T-helper 1 cell treated with Interleukin-12 subunit alpha and Interleukin-12 subunit beta and Interleukin-4 antibody, amounts not matched to agents 30 ng/mL and 1 ng/mL, for 36 hours (primary cell): ENCODE measurements at regions not wholly inside any gene's neighbourhood (a gene's known extent, or its start where the extent isn't known, plus 50 kb on each side); places are given as distances from the start of the nearest gene placed in this dataset.

ENCODE experiments used
- intact Hi-C: fragments of 100-400 bp; cut with micrococcal nuclease; formaldehyde crosslinking; loops from one replicate; pipeline ENCODE4 v1.15.1; 2024

DNA sequence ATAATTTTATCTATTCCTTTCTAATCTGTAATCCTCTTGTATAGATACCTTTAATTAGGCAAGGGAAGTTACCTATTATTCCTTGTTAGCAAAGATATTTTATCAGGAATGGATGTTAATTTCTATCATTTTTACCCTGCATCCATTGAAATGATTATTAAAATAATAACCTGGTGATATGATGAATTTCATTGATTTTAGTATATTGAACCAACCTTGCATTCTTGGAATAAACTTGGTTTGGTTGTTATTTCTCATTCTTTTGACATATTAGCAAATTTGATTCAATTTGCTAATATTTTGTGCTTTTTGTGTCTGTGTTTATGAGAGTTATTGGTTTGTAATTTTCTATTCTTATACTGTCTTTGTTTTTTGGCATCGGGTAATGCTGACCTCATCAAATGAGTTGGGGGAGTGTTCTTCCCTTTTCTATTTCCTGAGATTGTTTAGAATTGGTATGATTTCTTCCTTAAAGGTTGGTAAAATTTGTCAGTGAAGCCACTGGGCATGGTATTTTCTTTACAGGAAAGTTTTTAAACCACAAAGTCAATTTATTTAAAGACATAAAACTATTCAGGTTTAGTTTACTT is 250.4 kb upstream of the PMFBP1 start:
- intact Hi-C loops, result no loop called here

DNA sequence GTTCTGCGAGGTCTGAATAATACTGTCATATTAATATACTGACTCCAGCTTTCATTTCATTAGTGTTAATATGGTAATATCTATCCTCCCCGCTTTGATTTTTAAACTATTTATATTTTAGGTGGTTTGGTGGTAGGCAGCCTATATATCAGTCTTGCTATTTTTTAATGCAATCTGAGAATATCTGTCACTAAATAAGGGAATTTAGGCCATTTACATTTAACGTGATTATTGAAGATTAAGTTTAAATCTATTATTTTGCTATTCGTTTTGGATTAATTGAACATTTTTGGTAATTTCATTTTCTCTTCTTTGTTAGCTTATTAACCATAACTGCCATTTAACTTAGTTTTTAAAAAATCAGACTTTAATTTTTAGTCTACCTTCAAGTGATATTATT is 247.7 kb upstream of the PMFBP1 start:
- intact Hi-C loops, result no loop called here

DNA sequence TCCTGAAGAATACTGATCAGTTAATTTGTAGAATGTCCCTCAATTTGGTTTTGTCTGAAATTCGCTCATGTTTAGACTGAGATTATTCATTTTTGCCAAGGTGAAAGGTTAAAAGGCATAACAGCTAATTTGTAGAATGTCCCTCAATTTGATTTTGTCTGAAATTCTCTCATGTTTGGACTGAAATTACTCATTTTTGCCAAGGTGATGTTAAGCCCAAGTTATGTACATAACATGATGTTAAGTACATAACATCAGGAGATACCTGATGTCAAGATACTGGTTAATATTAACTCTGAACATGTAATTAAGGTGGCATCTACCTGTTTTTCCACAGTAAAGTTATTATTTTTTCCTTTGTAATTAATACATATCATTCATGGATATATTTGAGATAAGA is 243.4 kb upstream of the PMFBP1 start:
- intact Hi-C loops, result no loop called here

DNA sequence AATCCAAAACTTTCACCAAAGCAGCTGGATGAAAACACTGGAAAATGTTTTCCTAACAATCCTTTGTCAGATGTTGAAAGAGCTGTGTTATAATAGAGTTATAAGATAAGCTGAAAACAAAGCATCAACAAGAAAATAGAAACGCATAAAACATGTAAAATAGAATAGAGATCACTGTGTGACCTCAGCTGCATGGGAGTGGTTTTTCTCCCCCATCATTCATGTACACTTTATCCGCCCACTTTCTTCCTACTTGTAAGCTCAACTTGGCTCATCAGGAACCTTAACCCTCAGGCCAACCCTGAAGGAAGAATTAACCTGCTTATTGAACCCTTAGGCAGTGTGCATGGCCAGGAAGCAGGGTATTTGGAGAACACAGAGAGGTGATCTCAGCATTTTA is 238.5 kb upstream of the PMFBP1 start:
- intact Hi-C loops, result no loop called here

DNA sequence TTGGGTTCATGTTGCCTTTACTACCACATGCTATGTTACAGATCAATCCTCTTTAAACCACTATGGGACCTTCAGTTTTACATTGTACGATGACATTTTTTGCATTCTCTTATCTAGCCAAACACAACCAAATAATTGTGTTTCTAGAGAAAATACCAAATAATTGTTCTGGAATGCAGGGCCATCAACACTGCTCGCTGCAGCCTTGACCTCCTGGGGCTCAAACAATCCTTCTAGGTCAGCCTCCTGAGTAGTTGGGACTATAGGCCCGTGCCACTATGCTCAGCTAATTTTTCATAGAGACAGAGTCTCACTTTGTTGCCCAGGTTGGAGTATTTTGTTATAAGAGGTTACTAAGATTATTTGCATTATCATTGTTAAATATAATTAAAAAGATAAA is 237.5 kb upstream of the PMFBP1 start:
- intact Hi-C loops, result loop anchor here (10.0 kb wide), 1 partner anchor 445 kb away; no protein-coding TSS in a partner anchor

DNA sequence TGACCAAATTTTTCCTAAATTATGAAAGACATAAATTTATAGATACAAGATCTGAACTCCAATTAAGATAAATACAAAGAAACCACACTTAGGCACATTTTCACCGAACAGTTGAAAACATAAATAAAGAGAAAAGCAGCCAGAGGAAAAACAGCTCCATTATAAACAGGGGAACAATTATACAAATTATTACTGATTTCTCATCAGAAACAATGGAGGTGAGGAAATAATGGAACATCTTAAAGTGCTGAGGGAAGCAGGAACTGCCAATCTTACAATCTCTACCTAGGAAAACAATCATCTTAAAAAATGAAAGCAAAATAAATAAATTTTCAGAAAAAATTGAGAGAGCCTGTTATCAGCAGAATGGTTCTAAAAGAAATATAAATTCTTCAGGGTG is 234.4 kb upstream of the PMFBP1 start:
- intact Hi-C loops, result loop anchor here (10.0 kb wide), 1 partner anchor 448 kb away; no protein-coding TSS in a partner anchor

DNA sequence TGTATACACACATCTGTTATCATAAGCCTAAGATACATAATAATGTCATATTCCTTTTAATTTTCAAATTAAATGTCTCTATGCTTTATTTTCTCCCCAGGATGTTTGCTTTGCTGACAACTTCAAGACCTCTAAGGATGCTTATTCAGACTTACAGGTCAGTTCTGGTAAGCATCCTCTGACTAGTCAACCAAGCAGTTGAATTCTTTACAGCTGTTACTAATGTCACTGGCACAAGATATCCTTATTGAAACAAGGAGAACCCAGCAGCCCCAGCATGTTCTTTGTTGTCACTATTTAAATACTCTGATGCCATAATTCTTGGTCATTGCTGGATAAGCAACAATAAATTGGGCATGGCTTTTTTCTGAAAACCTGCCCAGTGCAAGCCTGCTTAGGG is 232.3 kb upstream of the PMFBP1 start:
- intact Hi-C loops, result loop anchor here (5.0 to 10.0 kb wide), 2 partner anchors 451 to 793 kb away; no protein-coding TSS in a partner anchor

DNA sequence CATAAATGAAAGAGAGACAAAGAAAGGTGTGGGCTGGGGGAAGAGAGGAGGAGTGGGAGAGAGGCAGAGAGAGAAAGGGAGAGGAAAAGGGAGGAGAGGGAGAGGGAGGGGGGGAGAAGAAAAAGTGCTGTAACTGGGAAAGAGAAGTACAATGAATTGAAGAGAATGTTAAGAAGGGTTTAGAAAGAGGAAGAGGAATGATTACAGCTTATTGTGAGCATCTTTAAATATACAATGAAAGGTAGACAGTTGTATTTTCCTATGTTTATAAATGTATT is 229.1 kb upstream of the PMFBP1 start:
- intact Hi-C loops, result loop anchor here (2.0 to 10.0 kb wide), 3 partner anchors 454 to 1556 kb away; no protein-coding TSS in a partner anchor

DNA sequence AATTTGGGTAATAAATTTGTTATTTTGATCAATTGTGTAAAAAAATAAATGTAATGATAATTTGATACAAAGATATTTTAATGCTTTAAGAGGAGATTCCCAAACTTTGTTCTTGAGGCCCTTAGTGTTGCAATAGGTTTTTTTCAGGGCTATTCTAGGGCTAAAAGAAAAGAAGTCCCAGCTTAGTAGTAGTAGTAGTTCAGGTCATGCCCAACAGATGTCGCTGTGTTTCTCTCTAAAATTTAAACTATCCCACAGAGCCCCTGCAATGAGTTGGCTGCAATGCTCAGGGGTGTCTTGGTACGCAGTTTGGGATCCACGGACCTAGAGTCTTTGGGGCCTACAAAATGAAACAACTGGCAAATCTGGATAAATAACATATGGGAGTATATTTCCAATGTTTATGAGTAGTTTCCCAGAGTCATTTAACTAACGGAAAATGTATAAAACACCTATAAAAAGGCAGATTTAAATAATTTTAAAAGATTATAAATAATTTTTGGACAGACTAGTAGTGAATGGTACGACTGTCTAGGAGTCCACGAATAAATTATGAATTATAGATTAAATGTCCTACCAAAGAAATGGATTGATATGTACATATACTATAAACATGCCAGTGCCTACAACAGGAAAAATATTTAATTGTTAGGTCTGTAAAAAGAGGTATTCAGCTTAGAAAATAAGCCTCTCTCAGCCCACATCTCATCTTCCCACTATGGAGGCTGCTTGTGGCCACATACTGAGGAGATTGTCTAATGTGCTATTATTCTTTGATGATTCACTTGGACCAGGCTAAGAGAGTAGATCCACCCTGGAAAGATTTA is 228.5 kb upstream of the PMFBP1 start:
- intact Hi-C loops, result loop anchor here (1.0 to 10.0 kb wide), 4 partner anchors 67 to 1556 kb away; no protein-coding TSS in a partner anchor

DNA sequence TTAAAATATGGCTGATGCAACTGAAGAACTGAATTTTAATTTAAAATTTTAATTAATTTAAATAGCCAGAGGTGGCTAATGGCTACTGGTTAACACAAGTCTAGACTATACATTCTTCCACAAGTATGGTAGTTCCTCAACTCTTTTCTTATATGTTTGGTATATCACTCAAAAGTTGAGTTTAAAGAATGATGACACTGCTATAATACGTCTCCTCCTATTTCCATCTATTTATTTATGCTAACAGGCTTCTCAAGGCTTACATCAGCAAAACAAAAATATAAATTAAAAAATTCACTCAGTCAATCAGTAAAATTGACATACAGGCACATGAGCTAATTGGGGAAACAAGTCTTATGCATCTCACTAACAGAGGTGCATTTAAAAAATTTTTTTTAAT is 227.9 kb upstream of the PMFBP1 start:
- intact Hi-C loops, result loop anchor here (1.0 to 10.0 kb wide), 4 partner anchors 67 to 1557 kb away; no protein-coding TSS in a partner anchor

DNA sequence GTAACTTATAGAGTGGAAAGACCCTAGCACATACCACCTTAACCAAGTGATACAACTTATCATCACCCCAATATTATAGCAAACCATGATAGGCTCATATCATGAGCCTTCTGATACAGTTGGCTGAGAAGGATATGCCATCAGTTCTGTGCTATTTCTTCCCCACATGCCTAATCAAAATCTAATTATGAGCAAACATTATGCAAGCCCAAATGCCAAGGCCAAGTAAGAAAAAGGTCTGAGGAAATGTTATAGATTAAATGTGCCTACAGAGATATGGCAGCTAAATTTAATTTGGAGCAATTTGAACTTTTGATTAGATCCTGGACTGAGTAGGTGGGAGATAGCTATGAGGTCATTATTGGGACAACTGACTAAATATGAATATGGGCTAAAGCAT is 225.9 kb upstream of the PMFBP1 start:
- intact Hi-C loops, result no loop called here

DNA sequence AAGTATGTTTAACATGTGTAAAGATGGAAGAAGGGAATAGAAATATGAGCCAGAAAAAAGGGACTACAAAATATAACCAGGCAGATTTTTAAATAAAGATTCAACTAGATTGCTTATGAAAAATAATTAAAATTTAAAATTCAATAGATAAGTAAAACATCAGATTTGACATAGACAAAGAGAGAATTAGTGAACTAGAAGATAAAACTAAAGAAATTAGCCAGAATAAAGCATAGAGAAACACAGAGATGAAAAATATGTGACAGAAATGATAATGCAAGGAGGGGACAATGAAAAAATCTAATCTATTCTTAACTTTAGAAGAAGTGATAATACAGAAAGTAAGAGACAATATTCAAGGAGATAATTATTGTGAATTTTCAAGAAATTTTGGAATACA is 222.6 kb upstream of the PMFBP1 start:
- intact Hi-C loops, result no loop called here

DNA sequence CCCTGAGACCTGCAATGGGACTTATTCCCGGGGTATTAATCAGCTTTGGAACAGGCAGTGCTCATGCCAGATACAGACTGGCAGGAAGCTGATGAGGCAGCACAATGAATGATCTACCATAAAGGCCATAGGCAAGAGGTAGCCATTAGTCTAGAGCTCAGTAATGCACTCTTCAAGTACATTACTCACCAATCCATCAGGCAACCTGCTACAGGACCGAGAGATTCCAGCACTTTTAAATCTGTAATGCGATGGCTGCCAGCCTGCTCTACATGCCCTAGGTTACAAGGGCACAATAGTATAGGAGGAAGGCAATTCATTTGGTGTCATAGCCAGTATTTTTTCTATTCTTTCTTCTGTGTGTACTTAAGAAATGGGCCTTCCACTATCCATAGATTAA is 217.8 kb upstream of the PMFBP1 start:
- intact Hi-C loops, result no loop called here

DNA sequence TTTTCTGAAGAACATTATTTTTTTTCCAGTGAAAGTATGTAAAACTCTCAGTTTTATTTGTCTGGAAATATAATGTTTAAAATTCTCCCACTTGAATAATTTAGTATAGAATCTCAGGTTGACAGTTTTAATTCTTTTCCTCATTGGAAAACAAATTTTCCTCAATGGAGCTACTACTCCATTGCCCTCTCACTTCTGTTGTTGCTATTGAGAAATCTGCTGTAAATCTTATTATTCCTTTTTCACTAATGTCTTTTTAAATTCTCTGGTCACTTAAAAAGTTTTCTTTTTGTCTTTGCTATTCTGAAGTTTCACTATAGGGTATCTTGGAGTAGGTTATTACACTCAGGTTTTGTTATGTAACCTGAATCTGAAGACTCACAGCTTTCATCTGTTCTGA is 216.1 kb upstream of the PMFBP1 start:
- intact Hi-C loops, result no loop called here

DNA sequence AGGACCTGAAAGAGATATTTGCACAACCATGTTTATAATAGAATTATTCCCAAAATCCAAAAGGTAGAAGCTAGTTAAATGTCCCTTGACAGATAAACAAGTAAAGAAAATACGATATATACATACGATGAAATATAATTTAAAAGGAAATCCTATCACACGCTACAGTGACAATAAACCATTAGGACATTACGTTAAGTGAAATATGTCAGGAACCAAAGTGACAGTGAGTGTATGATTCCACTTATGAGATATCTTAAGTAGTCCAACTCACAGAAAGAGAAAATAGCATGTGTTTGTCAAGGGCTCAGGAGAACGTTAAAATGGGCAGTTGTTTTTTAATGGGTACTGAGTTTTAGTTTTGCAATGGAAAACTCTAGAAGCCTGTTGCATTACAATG is 212.7 kb upstream of the PMFBP1 start:
- intact Hi-C loops, result no loop called here

DNA sequence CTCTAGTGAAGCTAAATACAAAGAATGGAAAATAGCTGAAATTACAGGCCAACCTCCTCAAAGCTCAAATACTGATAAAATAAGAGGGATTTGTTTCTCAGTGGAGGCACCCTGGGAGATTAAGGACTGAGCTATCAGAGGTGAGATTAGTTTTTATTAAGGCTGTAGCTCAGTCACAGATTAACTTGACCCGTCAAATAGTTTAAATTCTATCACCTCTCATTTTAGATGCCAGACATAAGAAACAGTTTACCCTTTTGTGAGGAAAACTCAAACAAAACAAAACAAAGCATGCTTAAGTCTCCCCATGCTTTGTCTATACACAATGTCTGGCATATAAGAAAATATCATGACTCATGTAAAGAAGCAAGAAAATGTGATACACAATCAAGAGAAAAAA is 208.3 kb upstream of the PMFBP1 start:
- intact Hi-C loops, result no loop called here

DNA sequence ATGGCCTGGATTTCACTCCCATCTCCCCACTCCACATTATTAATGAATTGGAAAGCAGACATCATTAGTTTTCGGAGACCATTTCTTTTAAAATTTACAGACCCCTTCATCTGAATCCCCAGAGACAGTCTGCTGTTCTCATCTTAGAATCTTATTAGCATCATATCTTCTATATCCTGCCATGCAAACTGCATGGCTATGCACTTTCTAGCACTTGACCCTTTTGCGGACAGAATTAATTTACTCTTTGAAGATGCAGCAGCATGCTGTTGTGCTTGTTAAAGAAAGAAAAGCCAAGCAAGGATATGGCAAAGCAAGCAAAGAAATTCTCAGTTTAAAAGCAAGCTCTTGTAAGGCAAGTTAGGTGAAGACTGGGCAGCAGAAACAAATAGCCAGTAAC is 201.2 kb upstream of the PMFBP1 start:
- intact Hi-C loops, result no loop called here

DNA sequence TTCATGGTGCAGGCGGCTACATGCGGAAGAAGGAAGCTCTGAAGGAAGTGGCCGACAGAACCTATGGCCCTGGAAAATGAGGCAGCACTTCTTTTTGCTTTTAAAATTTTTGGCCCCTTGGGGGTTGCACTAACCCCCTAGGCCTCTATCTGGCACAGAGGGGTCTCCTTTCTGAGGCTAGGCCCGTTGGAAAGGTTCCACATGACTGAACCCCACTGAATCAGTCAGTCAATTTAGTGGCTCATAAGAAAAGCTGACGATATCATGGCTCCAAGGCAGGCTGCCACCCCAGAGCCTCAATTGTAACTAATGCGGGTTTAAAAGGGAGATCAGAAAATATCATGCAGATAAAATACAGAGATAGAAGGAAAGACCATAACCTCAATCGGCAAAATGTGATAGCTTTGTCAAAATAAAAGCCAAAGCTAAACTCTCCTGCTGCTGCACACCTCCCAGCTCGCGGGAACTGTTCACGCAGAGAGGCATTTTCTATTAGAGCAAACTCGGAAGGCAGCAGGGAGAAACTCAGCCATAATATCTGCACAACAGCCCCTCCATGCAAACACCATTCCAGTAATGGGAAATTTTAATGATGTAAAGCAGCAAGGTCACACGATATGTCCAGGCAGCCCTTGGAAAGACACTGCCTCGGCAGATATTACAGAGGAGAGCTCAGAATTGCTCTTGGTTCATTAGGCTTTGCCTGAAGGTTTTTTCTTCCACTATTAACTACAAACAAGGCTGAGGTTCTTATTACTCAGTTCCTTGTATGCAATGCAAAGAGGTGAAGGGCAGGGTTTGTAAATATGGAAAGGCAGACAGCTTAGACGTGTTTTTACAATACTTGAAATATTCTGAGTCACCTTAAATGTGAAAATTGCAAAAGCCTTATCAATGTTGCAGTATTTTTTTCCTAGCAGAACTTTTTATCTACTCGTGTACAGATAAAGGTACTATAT is 200.4 kb upstream of the PMFBP1 start:
- intact Hi-C loops, result no loop called here

DNA sequence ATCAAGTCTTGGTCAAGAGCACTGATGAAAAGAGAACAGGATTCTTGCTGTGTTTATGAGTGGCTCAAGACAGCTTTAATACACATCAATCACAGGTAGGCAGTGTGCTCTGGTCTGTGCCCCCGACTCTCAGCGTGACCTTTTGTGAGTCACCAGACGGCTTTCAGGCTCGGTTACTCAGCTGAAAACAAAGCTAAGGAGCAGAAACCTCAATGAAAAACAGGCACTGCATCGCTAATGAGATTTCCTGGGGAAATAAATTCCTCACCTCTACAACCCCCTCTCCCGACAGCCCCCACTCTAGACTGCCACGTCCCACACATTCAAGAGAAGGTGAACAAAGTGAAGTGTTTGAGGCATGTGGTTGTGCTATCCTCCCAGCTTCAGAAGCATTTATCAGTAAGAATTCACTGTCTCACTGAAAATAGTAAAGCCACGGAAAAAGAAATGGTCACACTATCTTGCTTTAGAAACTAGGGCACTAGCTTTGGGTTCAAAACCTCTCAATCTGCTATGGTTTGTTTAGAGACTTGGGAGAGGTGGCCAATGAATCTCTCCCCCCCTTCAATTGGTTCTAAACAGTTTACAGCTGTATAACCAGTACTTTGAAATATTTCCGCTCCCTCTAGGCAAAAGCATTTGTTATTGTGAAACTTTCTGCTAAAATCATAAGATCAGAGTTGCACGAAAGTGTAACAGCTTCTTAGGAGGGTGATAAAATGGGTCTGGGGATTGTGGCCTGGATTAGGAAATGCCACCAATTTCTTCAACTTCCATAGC is 199.5 kb upstream of the PMFBP1 start:
- intact Hi-C loops, result no loop called here

DNA sequence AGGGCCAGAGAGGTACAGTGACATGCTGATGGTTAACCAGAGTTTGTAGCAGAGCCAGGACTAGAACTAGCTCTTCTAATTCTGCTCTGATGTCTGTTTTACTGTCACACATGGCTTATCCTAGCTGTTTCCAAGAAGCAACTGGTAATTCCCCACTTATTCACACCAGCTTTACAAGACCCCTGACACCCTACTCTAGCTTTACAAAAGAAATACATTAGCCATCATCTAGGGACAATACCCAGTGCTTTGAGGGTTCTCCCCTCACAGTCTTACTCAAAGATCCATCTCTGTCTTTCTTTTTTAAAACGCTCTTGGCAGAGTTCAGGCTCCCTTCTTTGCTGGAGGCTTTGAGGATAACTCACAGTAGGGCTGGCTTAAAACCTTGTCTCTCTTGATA is 197.3 kb upstream of the PMFBP1 start:
- intact Hi-C loops, result no loop called here

DNA sequence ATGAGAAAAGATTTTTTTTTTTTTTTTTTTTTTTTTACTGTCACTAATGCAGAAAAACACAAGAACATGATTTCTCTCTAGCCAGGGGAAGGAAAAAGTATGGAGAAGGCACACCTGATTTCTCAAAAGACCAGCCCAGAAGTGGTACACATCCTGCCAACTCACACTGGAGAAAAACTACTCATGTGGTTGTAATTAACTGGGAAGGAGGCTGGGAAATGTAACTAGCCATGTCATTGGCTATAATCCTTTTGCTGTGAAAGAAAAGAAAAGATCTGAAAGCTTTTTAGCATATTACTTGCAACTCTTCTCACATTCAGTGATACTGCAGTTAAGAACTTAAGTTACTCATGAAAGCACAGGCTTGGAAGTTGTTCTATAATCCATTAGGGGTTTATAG is 195.9 kb upstream of the PMFBP1 start:
- intact Hi-C loops, result no loop called here
